NB4 (cell line): ENCODE measurements at regions not wholly inside any gene's neighbourhood (a gene's known extent, or its start where the extent isn't known, plus 50 kb on each side); places are given as distances from the start of the nearest gene placed in this dataset.
"Not testable (repeated sequence)": the region's sequence is repeated elsewhere in the genome, so short reads cannot be mapped to it uniquely, and the experiment has no call there.

Source experiments
- DNase-seq: peaks from one replicate; pipeline ENCODE4 v3.0.0; 2010; ENCODE audit warnings: low read depth
- H3K4me3 ChIP-seq: one replicate; pipeline ENCODE4 v1.5.1; 2011; ENCODE audit warnings: mild to moderate bottlenecking, low read depth, low read length, moderate library complexity
- MYC ChIP-seq: IDR thresholded peaks from 2 replicates; pipeline ENCODE4 v1.6.1; 2011; ENCODE audit warnings: low read depth, low read length
- POLR2A ChIP-seq: IDR thresholded peaks from 2 replicates; pipeline ENCODE4 v1.6.1; 2011; ENCODE audit warnings: mild to moderate bottlenecking; ENCODE audit not compliant: insufficient read length; ENCODE audit errors: extremely low read depth
- TF ChIP-seq, protein P1 (sequence below): IDR thresholded peaks from 2 replicates; pipeline ENCODE4 v1.6.1; 2011; ENCODE audit warnings: low read depth, low read length
- TF ChIP-seq, protein P2 (sequence below): IDR thresholded peaks from one replicate; pipeline ENCODE4 v1.5.1; 2012; ENCODE audit warnings: low read depth, low read length

DNA sequence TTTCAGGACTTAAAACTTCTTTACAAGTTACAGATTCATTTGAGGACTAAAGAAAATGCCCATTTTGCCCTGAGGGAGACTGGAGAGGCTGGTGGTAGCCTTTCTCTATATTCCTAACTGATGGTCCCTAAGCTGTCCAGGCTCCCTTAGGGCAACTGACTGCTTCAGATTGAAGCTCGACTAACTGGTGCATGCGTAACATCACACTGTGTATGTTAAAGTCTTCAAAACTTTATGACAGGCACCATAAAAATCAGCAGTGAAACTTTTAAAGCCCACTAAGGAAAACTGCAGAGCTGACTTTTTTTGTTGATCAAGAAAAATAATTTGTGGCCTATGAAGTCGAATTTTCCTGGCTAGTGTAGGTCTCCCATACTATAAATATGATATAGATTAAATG lies 233.0 kb upstream of the RPS23 start:
- TF ChIP-seq, protein P1, sequence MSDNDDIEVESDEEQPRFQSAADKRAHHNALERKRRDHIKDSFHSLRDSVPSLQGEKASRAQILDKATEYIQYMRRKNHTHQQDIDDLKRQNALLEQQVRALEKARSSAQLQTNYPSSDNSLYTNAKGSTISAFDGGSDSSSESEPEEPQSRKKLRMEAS, result no peak
- TF ChIP-seq POLR2A (no peak), MYC (no peak)
- TF ChIP-seq, protein P2, sequence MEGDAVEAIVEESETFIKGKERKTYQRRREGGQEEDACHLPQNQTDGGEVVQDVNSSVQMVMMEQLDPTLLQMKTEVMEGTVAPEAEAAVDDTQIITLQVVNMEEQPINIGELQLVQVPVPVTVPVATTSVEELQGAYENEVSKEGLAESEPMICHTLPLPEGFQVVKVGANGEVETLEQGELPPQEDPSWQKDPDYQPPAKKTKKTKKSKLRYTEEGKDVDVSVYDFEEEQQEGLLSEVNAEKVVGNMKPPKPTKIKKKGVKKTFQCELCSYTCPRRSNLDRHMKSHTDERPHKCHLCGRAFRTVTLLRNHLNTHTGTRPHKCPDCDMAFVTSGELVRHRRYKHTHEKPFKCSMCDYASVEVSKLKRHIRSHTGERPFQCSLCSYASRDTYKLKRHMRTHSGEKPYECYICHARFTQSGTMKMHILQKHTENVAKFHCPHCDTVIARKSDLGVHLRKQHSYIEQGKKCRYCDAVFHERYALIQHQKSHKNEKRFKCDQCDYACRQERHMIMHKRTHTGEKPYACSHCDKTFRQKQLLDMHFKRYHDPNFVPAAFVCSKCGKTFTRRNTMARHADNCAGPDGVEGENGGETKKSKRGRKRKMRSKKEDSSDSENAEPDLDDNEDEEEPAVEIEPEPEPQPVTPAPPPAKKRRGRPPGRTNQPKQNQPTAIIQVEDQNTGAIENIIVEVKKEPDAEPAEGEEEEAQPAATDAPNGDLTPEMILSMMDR, result no peak
- no peak for DNase-seq
- H3K4me3 ChIP-seq, result no peak overlapping the region

DNA sequence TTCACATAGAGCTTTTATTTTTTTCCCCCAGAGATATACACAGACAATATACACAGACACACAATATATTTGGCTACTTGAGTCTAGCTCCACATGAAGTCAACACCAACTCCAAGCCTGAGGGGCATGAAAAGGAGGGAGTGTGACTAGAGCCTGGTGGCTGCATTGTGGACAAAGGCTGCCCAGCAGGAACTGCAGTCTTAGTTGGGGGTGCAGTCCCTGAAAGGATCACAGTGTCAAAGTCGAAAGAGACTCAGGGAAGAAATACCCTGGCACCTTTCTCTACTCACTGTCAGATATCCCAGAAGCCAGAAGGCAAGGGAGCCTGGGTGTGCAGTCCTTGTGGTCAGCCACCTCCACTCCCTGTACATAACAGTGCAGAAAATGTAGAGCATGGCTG lies 231.6 kb upstream of the RPS23 start:
- no peak overlapping the region for H3K4me3 ChIP-seq
- TF ChIP-seq MYC, result no peak
- TF ChIP-seq POLR2A, result no peak
- TF ChIP-seq, protein P2, result no peak
- TF ChIP-seq, protein P1, result no peak
- no peak for DNase-seq

DNA sequence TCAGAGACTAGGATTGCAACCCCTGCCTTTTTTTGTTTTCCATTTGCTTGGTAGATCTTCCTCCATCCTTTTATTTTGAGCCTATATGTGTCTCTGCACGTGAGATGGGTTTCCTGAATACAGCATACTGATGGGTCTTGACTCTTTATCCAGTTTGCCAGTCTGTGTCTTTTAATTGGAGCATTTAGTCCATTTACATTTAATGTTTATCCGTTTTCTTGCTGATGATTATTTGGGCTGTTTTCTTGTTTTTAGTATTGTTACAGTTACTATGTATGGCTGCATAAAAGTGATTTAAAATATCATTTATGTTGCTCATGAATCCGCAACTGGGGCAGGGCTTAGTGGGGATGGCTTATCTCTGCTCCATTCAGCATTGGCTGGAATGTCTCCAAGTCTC lies 228.2 kb upstream of the RPS23 start:
- not testable (repeated sequence) for H3K4me3 ChIP-seq, DNase-seq

DNA sequence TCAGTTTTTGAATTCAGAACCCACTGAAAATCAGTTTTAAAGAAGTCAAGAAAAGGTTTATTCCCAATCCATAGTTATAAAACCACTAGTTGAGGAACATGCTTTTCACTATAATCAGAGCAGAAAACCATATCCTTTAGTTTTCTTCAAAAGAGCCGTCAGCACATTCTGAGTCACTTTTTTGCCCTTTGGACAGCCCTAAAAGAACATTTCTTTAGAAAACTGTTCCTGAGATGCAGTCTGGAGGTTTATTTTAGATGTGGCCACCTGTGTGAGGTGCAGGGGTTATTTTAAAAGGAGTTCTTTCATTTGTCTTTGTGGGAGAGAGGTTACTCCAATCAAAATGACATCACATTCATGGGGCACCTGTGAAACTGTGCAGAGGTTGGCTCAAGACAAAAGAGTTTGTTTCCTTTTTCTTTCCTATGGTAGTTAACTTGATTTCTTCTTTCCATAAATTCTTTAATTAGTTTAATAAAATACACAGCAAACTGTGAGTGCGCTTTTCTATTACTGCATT lies 221.6 kb upstream of the RPS23 start:
- TF ChIP-seq MYC, result no peak
- TF ChIP-seq, protein P2, result no peak
- no peak for TF ChIP-seq POLR2A
- TF ChIP-seq, protein P1, result no peak
- no peak overlapping the region for H3K4me3 ChIP-seq
- DNase-seq, result no peak

DNA sequence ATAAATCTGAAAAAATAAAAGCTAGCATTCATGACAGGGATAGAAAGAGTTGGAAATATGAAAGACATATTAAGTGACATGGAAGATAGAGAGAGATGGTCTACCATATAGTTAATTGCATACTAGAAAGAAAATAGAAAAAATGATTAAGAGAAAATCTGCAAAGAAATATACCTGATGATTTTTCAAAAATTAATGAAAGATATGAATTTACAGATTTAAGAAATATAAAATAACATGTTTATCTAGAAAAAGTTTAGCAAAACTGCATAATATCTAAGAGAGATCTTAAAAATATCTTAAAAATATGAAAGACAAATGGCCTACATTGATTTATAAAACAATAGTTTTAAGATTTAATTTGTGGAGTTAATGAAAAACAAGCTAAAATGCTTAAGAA lies 219.1 kb upstream of the RPS23 start:
- no peak overlapping the region for H3K4me3 ChIP-seq
- DNase-seq, result no peak
- TF ChIP-seq, protein P2, result no peak
- TF ChIP-seq MYC (no peak), POLR2A (no peak)
- TF ChIP-seq, protein P1, result no peak

DNA sequence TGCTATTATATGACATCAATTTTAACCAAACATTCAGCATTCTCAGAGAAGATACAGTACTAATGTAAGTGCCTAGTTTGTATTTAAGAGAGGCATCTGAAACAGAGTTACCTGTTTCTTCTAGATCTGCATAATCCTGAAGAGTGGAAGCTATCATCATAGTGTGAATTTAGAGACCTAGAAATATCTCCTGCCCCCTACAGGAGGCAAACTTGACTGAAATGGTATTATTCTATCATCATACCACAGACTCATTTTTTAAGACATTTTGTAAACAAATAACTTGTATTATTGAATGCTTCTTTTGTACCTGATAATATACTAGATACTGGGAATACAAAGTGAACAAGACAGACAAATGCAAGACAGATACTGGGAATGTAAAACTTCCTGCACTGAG lies 216.8 kb upstream of the RPS23 start:
- H3K4me3 ChIP-seq, result no peak overlapping the region
- no peak for DNase-seq
- TF ChIP-seq POLR2A (no peak), MYC (no peak)
- TF ChIP-seq, protein P1, result no peak
- TF ChIP-seq, protein P2, result no peak
